ENCODE measurements at regions not wholly inside any gene's neighbourhood (a gene's known extent, or its start where the extent isn't known, plus 50 kb on each side); places are given as distances from the start of the nearest gene placed in this dataset.

DNA sequence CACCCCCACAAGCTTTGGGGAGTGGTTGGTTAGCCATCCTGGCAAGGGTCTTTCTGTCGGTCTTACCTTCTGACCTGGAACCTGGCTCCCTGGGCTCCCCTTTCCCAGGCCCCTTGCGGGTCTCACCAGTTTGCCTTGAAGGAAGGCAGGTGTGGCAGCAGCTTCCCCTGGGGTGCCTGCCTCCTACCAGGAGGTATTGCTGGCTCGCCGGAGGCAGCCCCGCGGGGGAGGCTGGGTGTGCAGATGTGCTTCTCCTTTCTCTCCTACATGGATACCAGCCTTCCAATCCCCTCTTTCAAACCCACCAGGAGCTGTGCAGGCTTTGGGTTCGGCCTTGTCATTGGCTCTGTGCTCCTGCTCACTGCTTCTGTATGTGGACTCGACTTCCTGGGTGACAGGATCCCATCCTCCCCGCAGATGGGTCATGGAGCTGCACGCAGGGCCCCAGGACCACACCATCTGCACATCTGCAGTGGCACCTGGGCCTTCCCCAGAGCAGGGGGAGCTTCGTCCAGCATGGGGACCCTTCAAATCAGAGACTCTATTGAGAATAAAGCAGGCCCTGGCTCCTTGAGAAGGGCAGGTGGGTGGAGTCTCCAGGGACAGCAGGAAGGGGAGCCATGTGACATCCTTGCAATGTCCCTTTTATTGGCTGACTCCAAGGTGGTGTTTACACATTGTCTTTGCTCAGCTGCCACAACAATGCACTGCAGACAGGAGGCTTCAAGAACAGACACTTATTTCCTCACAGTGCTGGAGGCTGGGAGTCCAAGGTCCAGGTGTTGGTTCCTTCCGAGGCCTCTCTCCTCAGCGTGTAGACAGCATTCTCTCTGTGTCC, 592.0 kb downstream of the BRD1 start:
- DNase-seq (ENCODE audit: extremely low read depth, insufficient read length) = no peak
- H3K36me3 ChIP-seq (ENCODE audit: control insufficient read depth, insufficient read depth, low read length) = no peaks in the 10 kb centered on the region
- no peak overlapping the region for H3K4me3 ChIP-seq (replicated peaks; ENCODE audit: low read depth, low read length)
- no peaks in the 10 kb centered on the region for H3K27me3 ChIP-seq (replicated peaks; ENCODE audit: control insufficient read depth, insufficient read depth, low read length)
- TF ChIP-seq, protein P1, sequence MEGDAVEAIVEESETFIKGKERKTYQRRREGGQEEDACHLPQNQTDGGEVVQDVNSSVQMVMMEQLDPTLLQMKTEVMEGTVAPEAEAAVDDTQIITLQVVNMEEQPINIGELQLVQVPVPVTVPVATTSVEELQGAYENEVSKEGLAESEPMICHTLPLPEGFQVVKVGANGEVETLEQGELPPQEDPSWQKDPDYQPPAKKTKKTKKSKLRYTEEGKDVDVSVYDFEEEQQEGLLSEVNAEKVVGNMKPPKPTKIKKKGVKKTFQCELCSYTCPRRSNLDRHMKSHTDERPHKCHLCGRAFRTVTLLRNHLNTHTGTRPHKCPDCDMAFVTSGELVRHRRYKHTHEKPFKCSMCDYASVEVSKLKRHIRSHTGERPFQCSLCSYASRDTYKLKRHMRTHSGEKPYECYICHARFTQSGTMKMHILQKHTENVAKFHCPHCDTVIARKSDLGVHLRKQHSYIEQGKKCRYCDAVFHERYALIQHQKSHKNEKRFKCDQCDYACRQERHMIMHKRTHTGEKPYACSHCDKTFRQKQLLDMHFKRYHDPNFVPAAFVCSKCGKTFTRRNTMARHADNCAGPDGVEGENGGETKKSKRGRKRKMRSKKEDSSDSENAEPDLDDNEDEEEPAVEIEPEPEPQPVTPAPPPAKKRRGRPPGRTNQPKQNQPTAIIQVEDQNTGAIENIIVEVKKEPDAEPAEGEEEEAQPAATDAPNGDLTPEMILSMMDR (IDR thresholded peaks at IDR 0.05; ENCODE audit: insufficient read depth, low read length, poor library complexity, severe bottlenecking) = no peak

DNA sequence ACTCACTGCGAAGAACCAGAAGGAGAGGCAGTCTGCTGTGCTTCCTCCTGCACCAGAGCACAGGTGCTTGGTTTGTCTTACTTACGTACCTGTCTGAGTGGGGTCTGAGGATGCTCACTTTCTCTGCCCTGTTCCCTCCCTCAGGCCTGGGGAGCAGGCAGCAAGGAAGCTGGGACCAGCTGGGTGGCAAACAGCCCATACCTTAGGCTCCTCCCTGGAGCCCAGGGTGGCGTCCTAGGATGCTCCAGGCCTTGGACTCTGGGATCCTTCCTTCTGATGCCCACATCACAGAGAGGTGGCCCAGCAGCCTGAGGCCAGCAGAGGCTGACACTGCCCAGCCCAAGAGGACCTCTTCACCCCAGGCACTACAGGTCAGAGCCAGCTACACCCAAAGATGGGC, 593.2 kb downstream of the BRD1 start:
- TF ChIP-seq, protein P1 (IDR thresholded peaks at IDR 0.05; ENCODE audit: insufficient read depth, low read length, poor library complexity, severe bottlenecking) = no peak
- Histone ChIP-seq H3K36me3 (ENCODE audit: control insufficient read depth, insufficient read depth, low read length) (no peaks in the 10 kb centered on the region), H3K27me3 (replicated peaks; ENCODE audit: control insufficient read depth, insufficient read depth, low read length) (no peaks in the 10 kb centered on the region), H3K4me3 (replicated peaks; ENCODE audit: low read depth, low read length) (no peak overlapping the region)
- DNase-seq (ENCODE audit: extremely low read depth, insufficient read length) = no peak

DNA sequence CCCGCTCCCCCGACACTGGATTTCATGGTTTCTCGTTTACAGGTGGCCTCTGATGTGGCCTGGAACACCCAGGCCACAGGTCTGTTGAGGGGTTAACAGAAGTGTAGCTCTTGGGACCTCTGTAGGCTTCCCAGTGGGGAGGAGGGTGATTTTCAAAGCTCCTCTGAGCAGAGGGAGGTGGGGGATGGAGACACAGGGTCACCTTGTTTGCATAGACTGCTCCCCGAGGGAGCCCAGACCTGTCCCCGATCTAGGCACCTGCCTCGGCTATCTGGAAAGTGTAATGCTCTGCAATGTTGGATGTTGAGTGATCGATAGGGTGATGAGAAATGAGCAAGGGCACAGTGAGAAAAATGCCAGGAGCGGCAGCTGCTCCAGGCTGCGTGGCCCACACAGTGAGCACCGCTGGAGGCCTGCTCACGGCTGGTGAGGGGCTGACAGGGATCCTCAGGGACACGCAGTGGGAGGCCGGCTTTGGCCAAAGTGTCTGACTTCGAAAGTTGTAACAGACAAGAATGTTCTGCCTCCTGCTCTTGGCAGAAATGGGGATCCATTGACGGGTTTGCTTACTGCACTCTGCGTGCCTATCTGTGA, 594.1 kb downstream of the BRD1 start:
- DNase-seq (ENCODE audit: extremely low read depth, insufficient read length) = no peak
- no peaks in the 10 kb centered on the region for H3K27me3 ChIP-seq (replicated peaks; ENCODE audit: control insufficient read depth, insufficient read depth, low read length)
- H3K4me3 ChIP-seq (replicated peaks; ENCODE audit: low read depth, low read length) = no peak overlapping the region
- TF ChIP-seq, protein P1 (IDR thresholded peaks at IDR 0.05; ENCODE audit: insufficient read depth, low read length, poor library complexity, severe bottlenecking) = no peak
- H3K36me3 ChIP-seq (ENCODE audit: control insufficient read depth, insufficient read depth, low read length) = no peaks in the 10 kb centered on the region

DNA sequence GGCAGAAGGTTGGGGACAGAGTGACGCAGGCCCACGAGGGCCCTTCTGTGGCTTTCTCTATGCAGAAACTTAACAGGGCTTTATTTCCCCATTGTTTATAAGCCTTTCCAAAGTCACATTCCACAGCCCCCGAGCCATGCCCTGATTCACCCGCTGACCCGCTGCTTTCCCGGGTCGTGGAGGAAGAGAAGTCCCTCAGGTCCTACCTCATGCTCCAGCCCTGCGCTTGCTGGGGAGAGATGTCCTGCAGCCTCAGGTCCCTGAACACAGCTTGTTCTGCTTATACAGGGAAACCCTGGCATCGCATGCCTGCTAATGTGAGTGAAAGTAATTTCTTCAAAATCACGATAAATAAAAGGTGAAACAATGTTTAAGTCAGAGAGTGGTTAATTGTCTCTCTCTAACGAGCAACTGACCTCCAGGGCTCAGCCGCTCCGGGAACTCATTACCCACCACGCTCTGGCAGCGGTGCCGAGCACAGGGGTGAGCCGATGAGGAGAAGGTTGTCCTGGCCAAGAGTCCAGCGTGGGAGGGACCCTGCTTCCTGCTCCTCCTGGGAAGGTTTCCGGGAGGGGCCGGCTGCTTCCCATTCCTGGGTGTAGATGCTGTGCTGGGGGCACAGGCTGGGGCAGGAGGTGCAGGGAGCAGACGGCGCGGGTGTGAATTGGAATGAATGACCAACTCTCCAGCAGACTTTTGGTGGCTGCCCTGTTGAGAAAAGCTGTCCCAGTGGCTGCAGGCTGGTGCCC, 595.2 kb downstream of the BRD1 start:
- TF ChIP-seq, protein P1 (IDR thresholded peaks at IDR 0.05; ENCODE audit: insufficient read depth, low read length, poor library complexity, severe bottlenecking) = no peak
- DNase-seq (ENCODE audit: extremely low read depth, insufficient read length) = no peak
- Histone ChIP-seq H3K4me3 (replicated peaks; ENCODE audit: low read depth, low read length) (no peak overlapping the region), H3K36me3 (ENCODE audit: control insufficient read depth, insufficient read depth, low read length) (no peaks in the 10 kb centered on the region), H3K27me3 (replicated peaks; ENCODE audit: control insufficient read depth, insufficient read depth, low read length) (no peaks in the 10 kb centered on the region)

DNA sequence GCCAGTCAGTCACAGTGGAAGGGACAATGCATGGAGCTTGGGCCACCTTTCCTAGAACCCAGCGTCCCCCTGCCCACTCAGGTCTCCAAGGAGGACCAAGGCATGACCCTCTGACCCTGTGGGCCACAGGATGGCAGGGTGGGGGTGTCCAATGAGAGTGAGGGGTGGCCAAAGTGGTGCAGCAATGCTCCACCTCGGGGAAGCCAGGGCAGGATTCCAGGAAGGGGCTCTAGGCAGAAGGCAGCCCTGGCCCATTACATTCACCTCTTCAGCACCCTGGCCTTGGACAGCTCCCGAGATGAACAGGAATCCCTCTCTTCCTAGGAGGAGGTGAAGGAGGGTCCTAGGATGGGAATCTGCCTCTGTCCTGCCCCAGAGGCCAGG, 597.5 kb downstream of the BRD1 start:
- no peak for DNase-seq (ENCODE audit: extremely low read depth, insufficient read length)
- TF ChIP-seq, protein P1 (IDR thresholded peaks at IDR 0.05; ENCODE audit: insufficient read depth, low read length, poor library complexity, severe bottlenecking) = no peak
- no peak overlapping the region for H3K4me3 ChIP-seq (replicated peaks; ENCODE audit: low read depth, low read length)
- H3K27me3 ChIP-seq (replicated peaks; ENCODE audit: control insufficient read depth, insufficient read depth, low read length) = no peaks in the 10 kb centered on the region
- H3K36me3 ChIP-seq (ENCODE audit: control insufficient read depth, insufficient read depth, low read length) = no peaks in the 10 kb centered on the region
